GM18505 (cell line): ENCODE measurements at regions not wholly inside any gene's neighbourhood (a gene's known extent, or its start where the extent isn't known, plus 50 kb on each side); places are given as distances from the start of the nearest gene placed in this dataset.

Source experiments
- ATAC-seq: cut with Tn5 transposase; IDR thresholded peaks from one replicate; pipeline ENCODE4 v1.9.1; 2021; ENCODE audit not compliant: unreplicated experiment
- POLR2A ChIP-seq: IDR thresholded peaks from 4 replicates; pipeline ENCODE4 v1.6.1; 2011; ENCODE audit warnings: borderline replicate concordance; ENCODE audit not compliant: insufficient read depth, insufficient read length; ENCODE audit errors: extremely low read depth

- ATAC-seq = no peak
Measured at GRCh38 chr3:31184261-31185061, 290.0 kb upstream of the GADL1 start.

GRCh38 chr3:31185062-31185357 lies 290.5 kb upstream of the GADL1 start:
- no peak for ATAC-seq
- no peak for TF ChIP-seq POLR2A

More at GRCh38 chr3:31184261-31185061, 290.0 kb upstream of the GADL1 start:
- no peak for TF ChIP-seq POLR2A

DNA sequence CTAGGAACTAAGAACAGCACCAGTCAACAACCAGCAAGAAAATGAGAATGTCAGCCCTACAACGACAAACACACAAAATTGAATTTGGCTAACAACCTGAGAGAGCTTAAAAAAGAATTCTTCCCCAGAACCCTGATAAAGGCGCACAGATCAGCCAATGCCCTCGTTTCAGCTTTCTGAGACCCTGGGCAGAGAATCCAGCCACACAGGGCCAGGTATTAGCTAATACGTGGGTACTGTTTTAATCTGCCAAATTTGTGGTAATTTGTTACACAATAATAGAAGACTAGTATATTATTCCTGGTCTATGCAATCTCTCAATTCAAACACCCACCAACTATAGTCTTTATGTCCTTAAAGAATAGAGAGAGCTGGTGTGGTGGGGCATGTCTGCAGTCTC lies 291.6 kb upstream of the GADL1 start:
- no peak for ATAC-seq
- TF ChIP-seq POLR2A = no peak

GRCh38 chr3:31187380-31187779 lies 292.9 kb upstream of the GADL1 start:
- no peak for ATAC-seq
- no peak for TF ChIP-seq POLR2A

DNA sequence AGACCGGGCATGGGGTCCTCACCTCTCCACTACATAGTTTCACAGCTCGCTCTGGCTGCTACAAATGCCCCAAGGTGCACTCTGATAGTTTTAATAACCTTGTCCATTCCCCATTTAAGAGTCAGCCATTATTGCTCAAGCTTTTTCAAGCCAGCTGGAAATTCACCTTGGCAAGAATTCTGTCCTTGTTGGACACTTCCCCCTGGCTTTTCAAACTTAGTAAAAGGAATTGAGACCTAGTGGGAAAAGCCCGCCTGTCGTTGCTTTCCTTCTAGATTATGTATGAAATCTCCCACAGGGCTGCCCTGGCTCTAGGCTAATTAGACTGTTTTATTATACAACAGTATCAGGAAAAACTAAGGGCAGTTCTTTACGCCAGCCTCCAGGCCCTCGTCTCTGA lies 293.7 kb upstream of the GADL1 start:
- ATAC-seq = no peak
- no peak for TF ChIP-seq POLR2A

DNA sequence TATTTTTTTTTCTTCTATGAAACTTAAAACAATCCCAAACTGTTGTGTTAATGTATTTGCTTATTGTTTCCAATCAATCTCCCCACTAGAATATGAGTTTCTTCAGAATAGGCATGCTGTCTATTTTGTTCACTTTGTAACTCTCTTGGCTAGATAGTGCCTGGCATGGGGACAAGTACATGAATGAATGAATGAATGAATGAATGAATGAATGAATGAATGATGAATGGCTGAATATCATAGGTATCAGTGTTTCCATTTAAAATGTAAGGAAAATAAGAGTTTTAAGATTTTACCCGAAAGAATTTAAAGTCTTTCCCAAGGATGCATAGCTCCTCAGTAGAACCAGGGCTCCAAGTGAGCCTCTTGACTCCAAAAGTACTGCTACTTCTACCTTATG lies 294.9 kb upstream of the GADL1 start:
- ATAC-seq = no peak
- TF ChIP-seq POLR2A = no peak

DNA sequence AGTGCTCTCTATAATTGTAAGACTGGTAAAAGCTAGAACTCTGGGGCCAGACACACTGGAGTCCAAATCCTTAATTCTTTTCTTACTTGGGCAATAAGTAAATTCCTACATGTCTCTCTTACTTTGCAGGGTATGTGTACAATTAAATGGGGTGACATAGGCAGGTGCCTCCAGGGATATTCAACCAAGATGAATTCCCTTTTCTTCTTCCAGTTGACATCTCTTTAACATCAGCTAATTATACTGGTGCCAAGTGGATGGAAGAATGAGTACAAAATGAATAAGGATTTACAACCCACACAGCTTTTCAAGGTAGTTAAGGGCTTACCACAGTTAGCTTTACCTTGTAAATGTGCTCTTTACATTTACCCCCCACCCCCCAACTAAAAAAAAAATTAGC lies 295.5 kb upstream of the GADL1 start:
- TF ChIP-seq POLR2A = no peak

GRCh38 chr3:31191354-31191753 lies 296.9 kb upstream of the GADL1 start:
- ATAC-seq = no peak
- no peak for TF ChIP-seq POLR2A

More for the DNA sequence above, 295.5 kb upstream of the GADL1 start:
- no peak for ATAC-seq

GRCh38 chr3:31193429-31193828 lies 299.0 kb upstream of the GADL1 start:
- TF ChIP-seq POLR2A = no peak
- no peak for ATAC-seq

GRCh38 chr3:31193871-31194270 lies 299.4 kb upstream of the GADL1 start:
- TF ChIP-seq POLR2A = no peak
- no peak for ATAC-seq

DNA sequence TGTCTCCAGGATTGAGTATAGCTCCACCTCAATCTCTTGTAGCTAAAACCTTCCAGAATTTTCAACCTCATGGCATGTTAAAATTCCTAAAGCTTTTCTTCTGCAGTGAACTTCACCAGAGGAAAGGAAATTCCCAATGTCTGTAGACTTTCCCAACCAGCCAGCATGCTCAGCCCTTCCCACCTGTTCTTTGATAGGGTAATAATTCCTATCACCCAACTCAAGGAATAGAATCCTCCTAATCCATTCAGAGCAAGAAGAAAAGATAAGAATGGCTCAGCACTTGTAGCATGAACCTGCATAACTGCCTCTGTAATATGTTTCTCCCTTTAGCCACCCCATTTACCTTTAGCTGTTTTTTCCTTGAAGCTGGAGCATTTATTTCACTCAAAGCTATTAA lies 301.8 kb upstream of the GADL1 start:
- ATAC-seq = no peak
- no peak for TF ChIP-seq POLR2A

DNA sequence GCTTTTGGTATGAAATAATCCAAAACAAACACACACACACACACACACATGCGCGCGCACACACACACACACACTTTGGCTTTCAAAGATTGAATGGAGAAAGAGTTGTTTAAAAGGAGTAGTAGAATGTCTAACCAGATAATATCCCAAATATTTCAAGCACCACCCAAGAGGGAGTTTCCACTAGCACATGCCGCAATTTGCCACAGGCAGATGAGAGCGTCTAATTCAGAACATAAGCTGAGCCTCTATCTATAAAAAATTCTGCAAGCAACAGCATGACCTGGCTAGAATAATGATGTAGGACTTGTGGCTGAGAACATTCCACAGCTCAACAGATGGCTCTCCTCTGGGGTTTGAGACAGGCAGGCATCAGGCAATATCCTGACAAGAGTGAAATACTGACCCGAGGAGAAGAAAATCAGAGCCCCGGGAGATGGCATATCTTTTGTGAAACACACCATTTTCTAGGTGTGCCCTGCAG lies 302.5 kb upstream of the GADL1 start:
- no peak for ATAC-seq
- TF ChIP-seq POLR2A = no peak

DNA sequence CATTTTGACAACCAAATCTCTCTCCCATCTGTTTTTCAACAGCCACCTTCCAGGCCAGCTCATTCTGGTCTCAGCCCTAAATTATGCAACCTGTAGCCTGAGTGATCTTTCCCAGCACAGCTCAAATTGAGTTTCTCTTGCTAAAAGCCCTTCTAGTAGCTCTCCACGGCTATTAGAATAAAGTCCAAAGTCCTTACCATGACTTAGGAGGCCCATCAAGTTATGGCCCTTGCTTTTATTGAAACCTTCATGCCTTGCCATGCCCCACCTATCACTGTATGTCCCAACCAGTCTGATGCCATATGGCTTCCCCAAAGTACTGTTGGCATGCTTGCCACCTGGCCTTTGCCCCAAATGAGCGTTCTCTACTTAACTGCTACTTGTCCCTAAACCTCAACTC lies 303.5 kb upstream of the GADL1 start:
- no peak for ATAC-seq
- no peak for TF ChIP-seq POLR2A

- no peak for ATAC-seq
- TF ChIP-seq POLR2A = no peak
Measured at GRCh38 chr3:31198890-31199289, 304.4 kb upstream of the GADL1 start.
